ENCODE measurements at regions not wholly inside any gene's neighbourhood (a gene's known extent, or its start where the extent isn't known, plus 50 kb on each side); places are given as distances from the start of the nearest gene placed in this dataset.
"Not testable (repeated sequence)": the region's sequence is repeated elsewhere in the genome, so short reads cannot be mapped to it uniquely, and the experiment has no call there.

GRCh38 chr6:80503660-80504059, 397.2 kb downstream of the BCKDHB start:
- no peaks in the 10 kb centered on the region for H3K27me3 ChIP-seq
- TF ChIP-seq, protein P1, sequence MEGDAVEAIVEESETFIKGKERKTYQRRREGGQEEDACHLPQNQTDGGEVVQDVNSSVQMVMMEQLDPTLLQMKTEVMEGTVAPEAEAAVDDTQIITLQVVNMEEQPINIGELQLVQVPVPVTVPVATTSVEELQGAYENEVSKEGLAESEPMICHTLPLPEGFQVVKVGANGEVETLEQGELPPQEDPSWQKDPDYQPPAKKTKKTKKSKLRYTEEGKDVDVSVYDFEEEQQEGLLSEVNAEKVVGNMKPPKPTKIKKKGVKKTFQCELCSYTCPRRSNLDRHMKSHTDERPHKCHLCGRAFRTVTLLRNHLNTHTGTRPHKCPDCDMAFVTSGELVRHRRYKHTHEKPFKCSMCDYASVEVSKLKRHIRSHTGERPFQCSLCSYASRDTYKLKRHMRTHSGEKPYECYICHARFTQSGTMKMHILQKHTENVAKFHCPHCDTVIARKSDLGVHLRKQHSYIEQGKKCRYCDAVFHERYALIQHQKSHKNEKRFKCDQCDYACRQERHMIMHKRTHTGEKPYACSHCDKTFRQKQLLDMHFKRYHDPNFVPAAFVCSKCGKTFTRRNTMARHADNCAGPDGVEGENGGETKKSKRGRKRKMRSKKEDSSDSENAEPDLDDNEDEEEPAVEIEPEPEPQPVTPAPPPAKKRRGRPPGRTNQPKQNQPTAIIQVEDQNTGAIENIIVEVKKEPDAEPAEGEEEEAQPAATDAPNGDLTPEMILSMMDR (IDR thresholded peaks at IDR 0.05) = no peak
- H3K4me1 ChIP-seq = no peaks in the 10 kb centered on the region
- 83 to 84% methylated on average over 2 of the region's 2 CpGs for WGBS, 2 donors
- no peak for DNase-seq
- ATAC-seq = no peak
- H3K4me3 ChIP-seq = no peak overlapping the region
- intact Hi-C loops (cut with DNase I) = no loop called here
- no peaks in the 10 kb centered on the region for H3K9me3 ChIP-seq
- H3K27ac ChIP-seq = no peak overlapping the region
- no peaks in the 10 kb centered on the region for H3K36me3 ChIP-seq

GRCh38 chr6:80502871-80503270, 396.4 kb downstream of the BCKDHB start:
- 64 to 79% methylated on average over 1 of the region's 1 CpG for WGBS, 2 donors
- Histone ChIP-seq H3K27me3 (peaks cover 0 to 2% (median 0%) of the 10 kb centered on the region in 7 donors), H3K36me3 (no peaks in the 10 kb centered on the region), H3K9me3 (no peaks in the 10 kb centered on the region), H3K4me1 (no peaks in the 10 kb centered on the region), H3K27ac (no peak overlapping the region), H3K4me3 (no peak overlapping the region)
- TF ChIP-seq, protein P1 (IDR thresholded peaks at IDR 0.05) = no peak
- ATAC-seq (no peak), DNase-seq (no peak)
- intact Hi-C loops (cut with DNase I) = no loop called here

DNA sequence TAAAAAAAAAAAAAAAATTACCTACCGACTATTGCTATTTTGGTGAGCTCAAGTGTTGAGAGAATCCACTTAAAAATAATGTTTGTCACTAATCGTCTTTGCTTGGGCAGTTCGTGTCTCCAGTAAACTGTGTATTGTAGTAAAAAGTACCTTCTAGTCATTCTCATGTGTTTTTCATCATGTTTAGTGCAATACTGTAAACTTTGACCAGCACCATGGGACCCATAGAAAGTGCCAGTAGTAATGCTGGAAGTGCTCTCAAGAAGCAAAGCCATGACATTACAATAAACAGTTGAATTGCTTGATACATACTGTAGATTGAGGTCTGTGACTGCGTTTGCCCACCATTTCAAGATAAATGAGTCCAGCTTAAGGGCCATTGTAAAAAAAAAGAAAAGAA, 395.2 kb downstream of the BCKDHB start:
- intact Hi-C loops (cut with DNase I) = no loop called here
- ATAC-seq (no peak), DNase-seq (no peak)
- Histone ChIP-seq H3K4me3 (no peak overlapping the region), H3K4me1 (no peaks in the 10 kb centered on the region), H3K27me3 (peaks cover 0 to 4% (median 0%) of the 10 kb centered on the region in 7 donors), H3K36me3 (no peaks in the 10 kb centered on the region), H3K9me3 (no peaks in the 10 kb centered on the region), H3K27ac (no peak overlapping the region)
- TF ChIP-seq, protein P1 (IDR thresholded peaks at IDR 0.05) = no peak
- 72 to 88% methylated on average over 4 of the region's 4 CpGs for WGBS, 2 donors

DNA sequence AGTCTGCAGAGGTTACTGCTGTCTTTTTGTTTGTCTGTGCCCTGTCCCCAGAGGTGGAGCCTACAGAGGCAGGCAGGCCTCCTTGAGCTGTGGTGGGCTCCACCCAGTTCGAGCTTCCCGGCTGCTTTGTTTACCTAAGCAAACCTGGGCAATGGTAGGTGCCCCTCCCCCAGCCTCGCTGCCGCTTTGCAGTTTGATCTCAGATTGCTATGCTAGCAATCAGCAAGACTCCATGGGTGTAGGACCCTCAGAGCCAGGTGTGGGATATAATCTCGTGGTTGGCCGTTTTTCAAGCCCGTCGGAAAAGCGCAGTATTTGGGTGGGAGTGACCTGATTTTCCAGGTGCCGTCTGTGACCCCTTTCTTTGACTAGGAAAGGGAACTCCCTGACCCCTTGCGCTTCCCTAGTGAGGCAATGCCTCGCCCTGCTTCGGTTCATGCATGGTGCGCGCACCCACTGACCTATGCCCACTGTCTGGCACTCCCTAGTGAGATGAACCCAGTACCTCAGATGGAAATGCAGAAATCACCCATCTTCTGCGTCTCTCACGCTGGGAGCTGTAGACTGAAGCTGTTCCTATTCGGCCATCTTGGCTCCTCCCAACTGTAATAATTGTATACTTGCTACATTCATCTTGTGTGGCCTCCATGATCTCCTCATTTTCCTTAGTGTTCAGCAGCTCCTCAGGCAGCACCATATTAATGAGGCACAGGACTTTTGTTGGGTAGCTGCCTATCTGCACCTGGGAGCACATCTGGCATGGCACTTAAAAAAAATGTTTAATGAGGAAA, 391.4 kb downstream of the BCKDHB start:
- H3K4me3 ChIP-seq; intact Hi-C loops (cut with DNase I); H3K27me3 ChIP-seq; ATAC-seq; H3K4me1 ChIP-seq; H3K9me3 ChIP-seq; H3K36me3 ChIP-seq; DNase-seq; H3K27ac ChIP-seq: not testable (repeated sequence)
- WGBS, 2 donors = 82 to 86% methylated on average over 16 to 17 of the region's 18 CpGs

DNA sequence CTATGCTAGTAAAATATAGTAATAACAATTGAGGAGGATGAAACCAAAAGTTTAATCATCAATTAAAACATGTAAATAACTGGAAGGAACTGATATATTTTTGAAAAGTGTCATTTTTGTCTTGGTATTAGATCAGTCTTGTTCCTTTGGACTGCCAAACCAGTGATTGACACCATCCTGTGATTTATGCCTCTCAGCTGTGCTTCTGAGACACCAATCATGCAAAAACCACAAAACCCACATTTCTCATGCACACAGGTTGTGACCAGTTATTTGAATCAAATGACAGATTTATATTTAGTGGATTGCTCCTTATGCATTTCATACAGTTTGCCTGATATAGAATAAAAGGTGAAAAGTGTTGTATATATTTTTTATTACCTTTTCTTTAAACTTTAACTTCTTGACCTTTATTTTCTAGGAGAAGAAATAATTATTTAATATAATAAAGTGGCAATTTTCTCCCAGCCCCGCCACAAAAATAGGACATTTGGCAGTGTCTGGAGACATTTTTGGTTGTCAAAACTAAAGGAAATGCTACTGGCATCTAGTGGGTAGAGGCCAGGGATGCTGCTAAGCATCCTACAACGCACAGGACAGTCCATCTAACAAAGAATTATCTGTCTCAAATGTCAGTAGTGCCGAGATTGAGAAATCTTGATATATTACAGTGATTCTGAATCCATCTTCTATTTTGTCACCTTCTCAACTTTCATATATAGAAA, 383.6 kb downstream of the BCKDHB start:
- 58 to 71% methylated on average over 3 of the region's 3 CpGs for WGBS, 2 donors

More for the DNA sequence above, 383.6 kb downstream of the BCKDHB start:
- ATAC-seq (no peak), DNase-seq (no peak)
- no peaks in the 10 kb centered on the region for H3K36me3 ChIP-seq
- H3K27ac ChIP-seq = no peak overlapping the region
- H3K27me3 ChIP-seq = no peaks in the 10 kb centered on the region
- H3K4me1 ChIP-seq = no peaks in the 10 kb centered on the region
- intact Hi-C loops (cut with DNase I) = no loop called here
- peaks cover 0 to 8% (median 0%) of the 10 kb centered on the region in 11 donors for H3K9me3 ChIP-seq
- TF ChIP-seq, protein P1 (IDR thresholded peaks at IDR 0.05) = no peak
- no peak overlapping the region for H3K4me3 ChIP-seq
